T1000 (cell line): ENCODE measurements at regions not wholly inside any gene's neighbourhood (a gene's known extent, or its start where the extent isn't known, plus 50 kb on each side); places are given as distances from the start of the nearest gene placed in this dataset.
"Not testable (repeated sequence)": the region's sequence is repeated elsewhere in the genome, so short reads cannot be mapped to it uniquely, and the experiment has no call there.

Source experiments
- DNase-seq: peaks from one replicate; lab custom pipeline; 2025; ENCODE audit warnings: mixed read lengths; lab: John Stamatoyannopoulos, UW

DNA sequence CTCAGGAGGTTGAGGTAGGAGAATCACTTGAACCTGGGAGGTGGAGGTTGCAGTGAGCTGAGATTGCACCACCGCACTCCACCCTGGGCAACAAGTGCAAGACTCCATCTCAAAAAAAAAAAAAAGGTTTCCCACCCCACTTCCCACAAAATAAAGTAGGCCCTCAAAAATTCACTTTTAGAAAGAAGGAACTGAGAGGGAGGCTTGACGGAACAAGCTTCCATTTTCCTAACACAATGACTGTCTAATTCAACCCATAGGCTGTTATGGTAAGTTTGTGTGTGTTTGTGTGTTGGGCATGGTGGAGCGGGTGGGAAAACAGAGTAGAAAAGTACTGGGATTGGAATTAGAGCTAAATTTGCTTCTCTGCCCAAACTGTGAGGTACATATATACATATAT lies 98.4 kb upstream of the MAN1A1 start:
- DNase-seq = no peak

DNA sequence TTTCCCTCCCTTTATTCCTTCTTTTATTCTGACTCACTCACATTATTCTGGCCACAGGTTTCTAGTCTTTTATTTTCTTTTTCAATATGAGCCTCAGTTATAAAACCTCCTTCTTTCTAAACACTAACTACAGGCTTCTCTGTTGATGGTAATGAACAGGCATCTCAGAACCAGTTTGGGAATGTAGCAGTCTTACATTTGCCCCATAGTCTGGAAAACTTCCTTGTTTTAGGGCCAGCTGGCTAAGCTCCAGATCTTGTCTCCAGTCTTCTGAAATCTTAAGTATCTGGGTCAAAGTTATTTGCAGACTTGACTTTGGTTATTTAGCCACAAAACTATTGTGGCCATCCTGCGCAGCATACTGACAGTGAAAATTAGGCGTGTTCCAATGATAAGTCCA lies 97.0 kb upstream of the MAN1A1 start:
- no peak for DNase-seq

DNA sequence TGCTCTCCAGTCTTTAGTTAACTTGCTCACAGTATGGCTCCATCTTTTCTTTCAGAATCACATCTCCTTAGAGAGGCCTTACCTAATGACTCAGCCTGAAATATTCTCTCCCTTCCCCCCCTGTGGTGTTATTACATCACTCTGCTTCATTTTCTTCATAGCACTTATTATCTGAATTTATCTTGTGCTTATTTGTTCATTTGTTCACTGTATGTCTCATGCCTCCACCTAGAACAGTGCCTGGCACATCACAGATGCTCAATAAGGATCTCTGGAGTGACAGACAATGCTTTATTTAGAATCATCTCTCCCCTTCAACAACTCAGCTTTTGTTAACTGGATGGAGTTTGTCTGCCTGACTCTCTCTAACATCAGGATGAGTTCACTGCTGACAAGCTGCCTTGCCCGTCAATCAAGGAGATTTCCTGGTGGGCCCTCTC lies 96.6 kb upstream of the MAN1A1 start:
- DNase-seq = no peak

DNA sequence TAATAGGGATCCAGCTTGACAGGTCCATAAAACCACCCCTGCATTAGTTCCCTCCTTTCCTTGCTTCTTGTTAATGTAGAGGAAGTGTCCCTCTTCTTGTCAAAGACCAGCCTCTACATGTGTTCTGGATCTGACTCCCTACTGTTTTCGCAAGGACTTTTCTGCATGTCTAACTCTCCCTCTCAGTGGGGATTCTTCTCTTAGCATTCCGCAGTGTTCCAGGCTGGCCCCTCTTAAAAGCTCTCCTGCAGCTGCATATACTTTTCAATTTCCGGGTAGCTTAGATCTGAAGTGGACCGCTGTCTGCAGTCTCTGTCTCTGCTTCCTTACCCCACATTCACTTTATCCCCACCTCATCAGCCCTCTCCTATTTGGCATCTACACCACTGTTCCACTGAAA lies 96.1 kb upstream of the MAN1A1 start:
- DNase-seq = no peak

DNA sequence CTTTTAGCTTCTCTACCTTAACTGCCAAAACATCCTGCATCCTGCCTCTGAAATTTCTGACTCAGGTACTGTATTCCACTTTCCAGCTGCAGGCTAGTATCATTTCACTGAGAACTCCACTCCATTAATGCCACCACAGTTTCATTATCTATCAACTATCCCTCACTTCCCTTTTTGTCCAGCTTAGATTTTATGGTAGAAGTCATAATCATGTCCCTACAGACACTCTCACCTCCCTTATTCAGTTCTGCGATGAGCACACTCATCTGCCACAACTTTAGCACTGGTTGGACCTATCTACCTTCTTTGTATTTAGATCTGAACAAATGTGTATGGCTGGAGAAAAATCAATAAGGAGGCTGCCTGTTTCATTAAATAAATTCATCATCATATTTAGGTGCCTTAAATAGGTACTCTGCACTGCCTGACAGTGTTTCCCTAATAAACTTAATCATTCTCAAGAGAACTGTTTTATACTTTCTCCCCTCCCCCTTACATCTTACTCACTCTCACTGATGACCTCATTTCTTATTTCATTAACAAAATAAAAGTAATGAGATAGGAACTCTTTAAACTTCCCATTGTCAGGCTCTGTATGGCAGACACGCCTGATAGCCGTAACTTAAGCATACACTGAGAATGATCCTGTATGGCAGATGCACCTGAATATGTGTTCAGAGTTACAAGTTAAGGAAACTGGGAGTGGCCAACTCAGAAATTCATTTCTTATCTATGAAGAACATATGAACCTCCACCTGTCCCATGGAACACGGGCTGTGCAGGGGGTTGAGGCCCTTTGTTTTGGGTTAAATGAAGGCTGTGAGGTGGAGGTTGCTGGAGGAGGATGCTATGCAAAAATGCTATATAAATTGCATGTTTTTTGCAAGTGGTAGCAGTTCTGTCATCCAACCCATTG lies 95.3 kb upstream of the MAN1A1 start:
- DNase-seq = no peak

DNA sequence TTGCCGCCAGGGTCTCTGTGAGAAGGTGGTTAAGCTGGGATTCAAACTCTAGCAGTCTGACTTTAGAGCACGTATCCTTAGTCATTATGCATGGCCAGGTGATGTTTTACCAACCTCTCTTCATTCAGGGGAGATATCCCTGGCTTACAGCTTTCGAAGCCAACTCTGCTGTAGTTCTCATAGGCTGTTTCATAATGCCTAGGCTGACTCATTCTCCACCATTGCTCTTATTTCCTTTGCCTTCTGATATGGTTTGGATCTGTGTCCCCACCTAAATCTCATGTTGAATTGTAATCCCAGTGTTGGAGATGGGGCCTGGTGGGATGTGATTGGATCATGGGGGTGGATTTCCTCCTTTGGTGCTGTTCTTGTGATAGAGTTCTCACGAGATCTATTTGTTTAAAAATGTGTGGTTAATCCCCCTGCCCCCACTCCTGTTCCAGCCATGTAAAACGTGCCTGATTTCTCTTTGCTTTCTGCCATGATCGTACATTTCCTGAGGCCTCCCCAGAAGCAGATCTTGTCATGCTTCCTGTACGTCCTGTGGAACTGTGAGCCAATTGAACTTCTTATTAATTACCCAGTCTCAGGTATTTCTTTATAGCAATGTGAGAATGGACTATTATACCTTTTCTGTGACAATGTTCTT lies 94.6 kb upstream of the MAN1A1 start:
- DNase-seq = no peak

DNA sequence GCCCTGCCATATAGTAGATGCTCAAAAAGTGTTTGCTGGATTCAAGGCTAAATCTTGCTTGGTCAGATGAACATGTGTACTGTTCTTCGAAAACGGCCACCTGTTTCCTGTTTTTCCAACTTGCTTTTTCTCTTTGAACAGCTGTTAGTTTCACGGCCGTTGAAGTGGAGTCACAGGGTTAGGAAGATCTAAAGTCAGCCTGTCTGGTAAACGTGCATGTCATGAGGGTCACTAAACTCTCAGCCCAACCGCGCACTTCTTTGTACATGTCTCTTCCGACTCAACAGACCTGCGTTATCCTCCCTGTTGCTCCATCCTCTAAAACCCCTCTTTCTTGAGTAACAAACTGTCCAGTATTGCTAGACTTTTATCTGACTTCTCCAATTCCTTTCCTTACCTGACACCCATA lies 93.2 kb upstream of the MAN1A1 start:
- DNase-seq = no peak

DNA sequence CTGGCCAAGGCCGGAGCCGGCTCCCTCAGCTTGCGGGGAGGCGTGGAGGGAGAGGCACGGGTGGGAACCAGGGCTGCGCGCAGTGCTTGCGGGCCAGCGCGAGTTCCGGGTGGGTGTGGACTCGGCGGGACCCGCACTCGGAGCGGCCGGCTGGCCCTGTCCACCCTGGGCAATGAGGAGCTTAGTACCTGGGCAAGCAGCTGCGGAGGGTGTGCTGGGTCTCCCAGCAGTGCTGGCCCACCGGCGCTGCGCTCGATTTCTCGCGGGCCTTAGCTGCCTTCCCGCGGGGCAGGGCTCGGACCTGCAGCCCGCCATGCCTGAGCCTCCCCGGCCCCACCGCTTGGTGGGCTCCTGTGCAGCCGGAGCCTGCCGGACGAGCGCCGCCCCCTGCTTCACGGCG lies 91.4 kb upstream of the MAN1A1 start:
- no peak for DNase-seq

DNA sequence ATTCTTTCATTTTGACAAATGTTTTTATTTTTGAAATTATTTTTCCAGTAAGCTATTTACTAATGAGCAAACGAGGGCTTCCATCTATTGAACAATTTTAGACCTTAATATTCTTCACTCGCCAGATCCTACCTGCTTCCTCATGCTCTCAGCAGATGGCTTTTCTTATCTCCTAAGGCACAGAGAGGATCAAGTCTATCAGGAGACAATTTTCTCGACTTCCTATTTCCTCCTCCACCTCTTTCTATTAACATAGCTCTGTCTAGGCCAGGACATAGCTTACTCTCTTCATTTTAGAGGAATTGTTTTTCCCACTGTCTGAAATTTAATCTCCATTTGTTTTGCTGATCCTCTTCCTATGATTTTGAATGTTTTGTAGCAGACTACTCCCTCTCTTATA lies 87.0 kb upstream of the MAN1A1 start:
- DNase-seq = no peak

DNA sequence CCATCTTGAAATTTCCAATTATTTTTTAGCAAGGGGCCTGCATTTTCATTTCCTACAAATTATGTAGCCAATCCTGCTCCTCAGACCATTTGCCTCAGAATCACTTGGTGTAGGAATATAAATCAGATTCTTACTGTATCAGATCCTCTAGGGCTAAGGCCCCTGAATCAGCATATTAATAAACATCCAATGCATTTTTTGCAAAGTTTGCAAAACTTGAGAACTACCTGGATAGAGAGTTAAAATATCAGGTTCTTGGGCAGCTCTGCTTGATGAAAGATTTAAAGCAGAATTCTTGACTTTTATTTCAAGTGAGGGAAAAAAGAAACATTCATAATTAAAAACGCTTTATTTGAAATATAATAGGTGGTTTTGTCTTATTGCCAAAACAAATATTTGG lies 82.2 kb upstream of the MAN1A1 start:
- no peak for DNase-seq

DNA sequence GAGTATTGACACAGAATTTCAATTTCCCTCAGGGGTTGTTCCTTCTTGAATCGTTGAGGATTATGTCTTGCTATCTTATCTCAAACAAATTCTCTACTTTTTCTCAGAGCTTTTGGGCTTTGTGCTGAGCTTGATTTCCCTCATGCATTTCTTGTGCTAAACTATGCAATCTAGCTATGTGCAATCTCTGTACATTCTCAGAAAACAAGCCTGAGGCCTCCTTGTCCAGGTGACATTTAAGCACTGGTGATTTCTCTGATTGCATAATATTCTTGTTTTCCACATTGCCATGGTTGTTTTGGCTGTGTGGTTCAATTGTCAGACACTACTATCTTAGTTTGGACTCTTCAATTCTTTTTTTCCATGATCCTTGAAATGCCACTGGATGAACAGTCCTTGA lies 81.2 kb upstream of the MAN1A1 start:
- no peak for DNase-seq

DNA sequence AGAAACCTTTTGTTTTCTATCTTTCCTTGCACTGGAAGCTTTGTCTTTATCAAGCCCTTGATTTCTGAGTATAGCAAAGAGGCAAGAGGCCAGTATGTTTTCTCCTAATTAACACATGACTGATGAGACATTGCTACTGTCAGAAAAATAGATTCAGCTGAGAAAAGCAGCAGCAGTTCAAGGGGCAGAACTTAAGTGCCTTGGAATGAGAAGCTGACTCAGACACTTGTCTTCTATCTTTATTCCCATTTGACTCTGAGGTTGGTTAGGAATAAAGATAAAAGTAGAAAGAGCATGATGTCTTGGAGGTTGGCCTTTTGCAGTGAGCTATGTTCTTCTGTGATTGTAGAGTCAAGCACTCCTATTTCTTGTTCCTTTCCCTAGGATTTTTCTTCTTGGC lies 79.1 kb upstream of the MAN1A1 start:
- no peak for DNase-seq

DNA sequence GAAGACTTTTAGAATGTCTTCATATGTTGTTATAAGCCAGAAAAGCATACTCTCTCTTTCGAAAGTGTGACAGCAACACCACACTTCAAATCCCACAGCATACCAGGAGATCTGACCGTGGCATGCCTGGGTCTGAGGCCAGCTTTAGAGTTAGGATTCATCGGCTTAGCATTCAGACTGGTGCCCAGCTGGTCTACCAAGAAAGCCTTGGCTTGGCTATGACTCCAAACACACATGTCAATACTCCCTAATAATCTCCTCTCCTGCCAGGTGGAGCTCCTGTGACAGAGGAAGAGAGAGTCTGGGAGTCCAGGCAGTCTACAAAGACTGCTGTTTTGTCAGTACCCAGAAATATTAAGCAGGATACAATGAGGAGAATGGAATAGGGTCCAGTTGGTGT lies 77.1 kb upstream of the MAN1A1 start:
- DNase-seq = no peak

DNA sequence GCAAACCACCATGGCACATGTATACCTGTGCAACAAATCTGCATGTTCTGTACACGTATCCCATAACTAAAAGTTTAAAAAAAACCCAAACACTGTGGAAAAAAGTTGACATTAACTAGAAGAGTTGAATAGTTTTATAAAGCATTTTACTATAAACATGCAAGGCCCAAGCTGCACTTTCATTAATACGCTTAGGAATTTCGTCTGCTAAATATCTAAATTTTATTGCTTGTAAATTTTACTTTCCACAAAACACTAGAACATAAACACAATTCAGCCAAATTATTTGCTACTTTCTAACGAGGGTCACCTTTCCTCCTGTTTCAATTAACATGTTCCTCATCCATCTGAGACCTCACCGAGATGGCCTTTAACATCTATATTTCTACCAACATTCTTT lies 74.4 kb upstream of the MAN1A1 start:
- DNase-seq = no peak

DNA sequence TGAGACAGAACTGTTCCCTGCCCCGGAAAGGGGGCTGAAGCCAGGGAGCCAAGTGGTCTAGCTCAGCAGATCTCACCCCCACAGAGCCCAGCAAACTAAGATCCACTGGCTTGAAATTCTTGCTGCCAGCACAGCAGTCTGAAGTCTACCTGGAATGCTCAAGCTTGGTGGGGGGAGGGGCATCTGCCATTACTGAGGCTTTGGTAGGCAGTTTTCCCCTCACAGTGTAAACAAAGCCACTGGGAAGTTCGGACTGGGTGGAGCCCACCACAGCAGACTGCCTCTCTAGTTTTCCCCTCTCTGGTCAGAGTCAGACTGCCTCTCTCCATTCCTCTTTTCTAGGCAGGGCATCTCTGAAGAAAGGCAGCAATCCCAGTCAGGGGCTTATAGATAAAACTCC lies 68.5 kb upstream of the MAN1A1 start:
- not testable (repeated sequence) for DNase-seq

DNA sequence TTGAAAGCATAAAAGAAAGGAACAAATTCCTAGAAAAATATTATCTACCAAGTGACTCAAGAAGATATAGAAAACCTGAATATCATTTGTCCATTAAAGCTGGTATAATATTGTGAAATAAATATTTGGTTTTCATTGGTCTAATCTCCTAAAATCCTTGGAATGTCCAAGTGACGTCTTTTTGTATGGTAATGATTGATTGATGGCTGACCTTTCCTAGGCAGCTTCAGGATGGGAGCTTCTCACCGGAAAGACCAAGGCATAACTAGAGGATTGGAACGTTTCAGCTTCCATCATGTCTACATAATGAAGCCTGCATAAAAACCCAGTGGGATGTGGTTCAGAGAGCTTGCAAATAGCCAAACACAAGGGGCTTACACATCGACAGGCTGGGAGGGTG lies 57.6 kb upstream of the MAN1A1 start:
- no peak for DNase-seq

DNA sequence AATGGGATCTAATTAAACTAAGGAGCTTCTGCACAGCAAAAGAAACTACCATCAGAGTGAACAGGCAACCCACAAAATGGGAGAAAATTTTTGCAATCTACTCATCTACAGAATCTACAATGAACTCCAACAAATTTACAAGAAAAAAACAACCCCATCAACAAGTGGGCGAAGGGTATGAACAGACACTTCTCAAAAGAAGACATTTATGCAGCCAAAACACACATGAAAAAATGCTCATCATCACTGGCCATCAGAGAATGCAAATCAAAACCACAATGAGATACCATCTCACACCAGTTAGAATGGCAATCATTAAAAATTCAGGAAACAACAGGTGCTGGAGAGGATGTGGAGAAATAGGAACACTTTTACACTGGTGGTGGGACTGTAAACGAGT lies 55.6 kb upstream of the MAN1A1 start:
- not testable (repeated sequence) for DNase-seq
